C1 segment of cervical spinal cord (tissue), 14 donors: ENCODE measurements at regions not wholly inside any gene's neighbourhood (a gene's known extent, or its start where the extent isn't known, plus 50 kb on each side); places are given as distances from the start of the nearest gene placed in this dataset.
A peak's percentile ranks its signal among the peaks of the same experiment; 100 is the strongest.

Source experiments
- DNase-seq, 14 donors: peaks; one replicate each; lab custom pipeline; 2025; lab: John Stamatoyannopoulos, UW

DNA sequence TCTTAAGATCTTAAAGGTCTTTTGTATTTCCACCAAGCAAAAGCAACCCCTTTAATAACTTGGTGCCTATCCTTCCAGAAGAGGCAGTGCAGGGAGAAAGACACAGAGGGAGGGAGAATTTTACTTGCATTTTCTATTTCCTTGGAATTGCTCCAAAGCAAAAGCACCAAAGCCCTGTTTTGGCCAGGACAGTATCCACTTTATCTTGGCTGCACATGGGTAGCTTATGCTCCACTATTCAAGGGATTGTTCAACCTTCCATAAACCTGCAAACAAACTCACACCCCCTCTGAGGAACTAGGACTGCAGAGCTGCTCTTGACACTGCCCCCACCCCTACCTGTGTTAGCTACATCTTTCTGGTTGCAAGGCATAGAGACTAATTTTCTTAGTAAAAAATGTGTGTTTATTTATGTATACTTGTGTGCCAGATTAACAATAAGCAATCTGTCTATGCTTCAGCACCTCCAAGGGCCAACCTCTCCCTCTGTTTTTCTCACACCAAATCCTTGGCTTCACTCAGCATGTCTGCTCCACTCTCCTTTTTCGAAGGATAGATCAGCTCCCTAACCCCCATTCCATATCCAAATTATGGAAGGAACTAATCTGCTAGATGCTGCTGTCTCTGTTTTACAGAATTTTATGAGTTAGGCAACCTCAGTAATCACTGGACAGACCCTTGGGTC is 68.1 kb upstream of the KLF12 start:
- no peak for DNase-seq

DNA sequence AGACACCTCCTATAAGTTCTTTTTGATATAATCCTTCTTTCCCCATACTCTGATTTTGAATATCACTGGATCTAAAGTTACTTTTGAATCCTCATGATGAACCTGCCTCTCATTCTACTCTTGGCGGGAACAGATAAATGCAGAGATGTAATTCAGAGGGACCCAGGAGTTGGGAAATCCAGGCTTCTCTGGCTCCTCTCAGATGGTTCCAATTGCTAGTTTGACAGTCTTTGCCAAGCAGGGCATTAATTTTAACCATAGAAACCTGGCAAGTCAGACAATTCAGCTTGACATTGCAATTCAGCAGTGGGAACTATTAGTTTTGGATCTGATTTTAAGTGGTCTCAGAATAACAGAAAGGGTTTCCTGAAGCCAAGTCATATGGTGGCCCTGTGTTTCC is 67.3 kb upstream of the KLF12 start:
- DNase-seq = no peak

DNA sequence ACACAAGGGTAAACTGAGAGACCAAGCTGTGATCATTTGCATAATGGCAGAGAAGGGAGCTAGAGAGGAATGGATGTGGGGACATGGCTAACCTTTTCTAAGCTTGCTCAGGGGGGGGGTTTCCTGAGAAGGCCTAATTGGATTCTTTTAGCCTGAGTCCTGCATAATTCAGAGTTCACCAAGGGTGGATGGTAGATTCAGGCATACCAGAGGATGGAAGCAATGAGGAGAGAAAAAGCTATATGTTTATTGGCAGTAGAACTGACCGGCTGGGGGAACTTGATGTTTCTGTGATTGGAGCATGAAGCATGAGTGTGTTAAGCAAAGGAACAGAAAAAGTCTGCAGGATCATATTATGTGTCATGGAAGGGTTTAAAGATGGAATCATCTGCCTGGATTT is 65.9 kb upstream of the KLF12 start:
- DNase-seq = no peak

DNA sequence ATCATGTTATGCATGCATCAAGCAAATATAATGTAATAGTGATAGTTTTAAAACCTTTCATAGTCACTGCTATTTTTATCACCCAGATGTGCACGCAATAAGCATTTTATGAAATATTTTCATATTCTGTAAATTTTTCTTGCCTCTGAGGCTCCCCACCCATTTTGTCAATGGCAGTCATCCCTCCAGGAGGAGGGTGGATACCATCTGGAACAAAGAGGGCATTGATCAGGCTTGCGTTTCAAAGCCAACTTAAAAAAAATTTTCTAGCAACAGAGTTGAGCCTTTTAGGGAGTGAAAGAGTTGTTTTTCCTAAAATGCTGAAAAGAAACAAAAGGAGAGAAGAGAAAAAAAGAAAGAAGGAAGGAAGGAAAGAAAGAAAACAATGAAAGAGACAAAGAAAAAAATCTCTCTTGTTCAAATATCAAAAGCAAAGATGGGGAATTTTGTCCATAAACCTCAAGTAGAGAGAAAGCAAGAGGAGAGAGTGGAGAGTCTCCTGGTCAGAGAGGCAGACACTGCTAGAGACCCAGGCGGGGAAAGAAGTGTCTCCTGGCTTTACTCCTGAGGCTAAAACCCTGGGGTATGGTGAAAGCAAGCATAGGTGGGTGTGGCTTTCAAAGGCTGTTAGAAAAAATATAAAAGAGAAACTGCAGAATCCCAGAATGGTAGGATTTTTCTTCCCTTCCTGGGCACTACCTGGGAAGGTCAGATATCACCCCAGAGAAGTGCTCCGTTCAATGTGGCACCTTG is 63.6 kb upstream of the KLF12 start:
- no peak for DNase-seq

DNA sequence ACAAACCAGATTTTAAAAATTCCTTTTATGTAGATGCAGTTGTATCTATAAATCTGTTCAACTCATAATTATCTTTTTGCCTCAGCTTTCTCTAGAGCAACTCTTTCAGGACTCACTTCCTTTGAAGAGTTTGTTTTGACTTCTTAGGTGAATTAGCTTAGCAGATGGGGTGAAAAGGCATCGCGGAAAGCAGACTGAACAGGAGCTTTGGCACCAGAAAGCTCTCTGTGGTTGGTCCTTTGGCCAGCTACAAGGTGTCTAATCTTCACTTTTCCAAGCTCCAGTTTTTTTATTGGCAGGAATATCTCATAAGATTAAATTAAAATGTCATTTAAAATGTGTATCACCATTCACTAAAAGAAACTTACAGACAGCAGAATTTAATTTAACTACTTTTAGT is 60.6 kb upstream of the KLF12 start:
- DNase-seq = peak in 1 of 14 donors; percentile 37

DNA sequence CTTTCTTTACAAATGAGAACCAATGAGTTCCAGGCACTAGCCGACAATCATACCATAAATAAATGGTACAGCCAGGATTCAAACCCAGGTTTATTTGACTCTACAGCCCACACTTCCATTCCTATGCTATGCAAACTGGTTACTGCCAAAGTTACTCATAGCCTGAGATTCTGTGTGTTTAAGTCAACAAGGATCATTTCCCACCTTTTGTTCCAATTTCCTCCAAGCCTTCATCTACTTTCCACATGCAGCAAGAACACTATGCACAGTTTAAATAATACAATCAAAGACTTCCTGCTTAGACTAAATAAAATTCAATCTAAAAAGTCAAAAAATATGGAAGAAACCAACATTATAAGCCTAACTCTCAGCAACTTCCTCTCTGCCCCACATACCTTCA is 59.2 kb upstream of the KLF12 start:
- no peak for DNase-seq

DNA sequence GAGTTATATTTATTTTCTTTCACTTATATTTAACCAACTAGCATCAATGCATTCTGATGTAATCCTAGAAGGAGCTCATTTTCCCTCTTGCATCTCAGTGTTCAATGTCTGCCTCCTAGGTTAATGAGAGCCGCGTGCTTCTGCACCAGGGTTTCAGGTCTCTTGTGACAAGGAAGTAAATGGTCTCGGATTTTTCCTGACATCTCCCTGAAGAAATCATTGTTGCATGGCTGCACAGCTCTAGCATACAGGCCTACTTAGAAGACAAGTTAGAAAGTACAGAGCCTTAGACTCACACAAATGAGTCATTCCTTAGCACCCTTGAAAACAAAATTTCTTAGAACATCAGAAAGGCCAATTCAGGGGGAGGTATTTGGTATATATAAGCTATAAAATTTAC is 57.2 kb upstream of the KLF12 start:
- DNase-seq = no peak

DNA sequence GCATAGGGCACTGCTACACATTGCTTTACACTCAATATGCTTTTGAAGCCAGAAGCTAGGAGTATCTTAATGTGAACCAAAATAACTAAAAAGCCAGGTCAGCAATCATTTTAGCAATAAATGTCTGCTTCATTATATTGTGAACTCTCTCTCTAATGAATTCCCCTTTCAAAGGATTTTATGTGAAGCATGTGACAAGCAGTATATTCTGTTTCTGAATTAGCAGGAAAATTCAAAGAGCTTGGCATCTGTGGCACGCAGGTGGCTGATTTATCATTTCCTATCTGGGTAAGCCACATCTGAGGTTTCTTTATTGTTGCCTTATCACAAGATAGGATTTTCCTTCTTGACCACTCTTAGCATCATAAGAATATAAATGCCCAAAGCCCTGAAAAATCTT is 56.8 kb upstream of the KLF12 start:
- DNase-seq = no peak

DNA sequence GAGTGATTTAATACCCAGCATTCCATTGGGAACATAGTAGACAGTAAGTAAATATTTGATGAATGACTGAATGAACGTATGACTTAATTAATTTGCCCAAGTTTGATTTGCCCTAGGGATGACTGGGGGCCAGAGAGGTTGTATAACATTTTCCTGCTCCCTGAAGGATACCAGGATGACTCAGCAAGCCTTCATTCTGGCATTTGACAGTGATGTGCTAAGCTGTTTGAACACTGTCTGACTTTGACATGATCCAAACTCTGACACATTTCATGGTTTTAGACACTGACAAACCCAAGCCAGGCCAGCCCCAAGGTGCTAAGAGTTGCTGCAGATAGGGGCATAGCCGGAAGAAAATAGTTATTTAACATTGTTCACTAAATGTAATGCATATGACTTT is 53.4 kb upstream of the KLF12 start:
- DNase-seq = no peak

DNA sequence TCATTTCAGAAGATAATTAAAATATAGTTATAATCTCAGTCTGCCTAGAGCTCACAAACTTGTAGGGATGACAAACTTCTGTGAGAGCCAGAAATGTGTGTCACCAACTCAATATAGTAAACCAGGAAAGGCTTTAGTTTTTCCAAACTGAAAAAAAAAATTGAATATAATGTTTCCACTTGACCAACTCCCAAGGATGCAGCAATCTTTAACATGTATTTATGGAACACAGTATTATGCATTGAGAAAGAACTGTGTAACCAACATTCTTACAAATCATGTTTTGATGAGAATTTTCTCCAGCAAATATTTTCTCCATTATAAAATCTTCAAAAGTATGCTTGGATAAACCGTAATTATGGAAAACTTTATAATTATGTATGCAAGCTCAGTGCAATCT is 50.1 kb upstream of the KLF12 start:
- DNase-seq = no peak
